Urothelium cell line (cell line): ENCODE measurements at regions not wholly inside any gene's neighbourhood (a gene's known extent, or its start where the extent isn't known, plus 50 kb on each side); places are given as distances from the start of the nearest gene placed in this dataset.
A peak's percentile ranks its signal among the peaks of the same experiment; 100 is the strongest.

Source experiments
- DNase-seq: peaks from one replicate; pipeline ENCODE4 v3.0.0; 2011; ENCODE audit warnings: low spot score, mixed read lengths
- FAIRE-seq: peaks from 2 replicates; lab custom pipeline; 2011; peaks lifted over from hg19 to GRCh38; lab: Jason Lieb, UNC

DNA sequence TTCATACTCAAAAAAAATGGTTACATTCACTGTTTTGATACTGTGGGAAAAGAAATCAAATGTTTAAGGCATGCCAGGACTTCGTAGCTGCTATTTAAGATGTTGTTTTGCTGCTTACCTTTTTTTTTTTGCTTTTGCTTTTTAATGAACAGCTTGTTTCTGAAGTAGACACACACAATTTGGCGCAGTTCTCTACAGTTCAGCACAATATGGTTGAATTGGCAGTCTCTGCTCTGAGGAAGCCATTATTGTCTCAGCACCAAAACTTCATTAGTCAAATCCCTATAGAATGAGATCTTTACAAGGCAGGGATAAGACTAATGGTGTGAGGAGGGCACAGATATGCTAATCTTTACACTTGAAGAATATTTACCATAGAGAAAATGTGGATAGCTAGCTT lies 197.6 kb downstream of the SLITRK5 start:
- FAIRE-seq (no peak), DNase-seq (no peak)

GRCh38 chr13:87872813-87873212 lies 201.6 kb downstream of the SLITRK5 start:
- DNase-seq (no peak), FAIRE-seq (no peak)

GRCh38 chr13:87877477-87877876 lies 206.3 kb downstream of the SLITRK5 start:
- DNase-seq, result no peak
- no peak for FAIRE-seq

DNA sequence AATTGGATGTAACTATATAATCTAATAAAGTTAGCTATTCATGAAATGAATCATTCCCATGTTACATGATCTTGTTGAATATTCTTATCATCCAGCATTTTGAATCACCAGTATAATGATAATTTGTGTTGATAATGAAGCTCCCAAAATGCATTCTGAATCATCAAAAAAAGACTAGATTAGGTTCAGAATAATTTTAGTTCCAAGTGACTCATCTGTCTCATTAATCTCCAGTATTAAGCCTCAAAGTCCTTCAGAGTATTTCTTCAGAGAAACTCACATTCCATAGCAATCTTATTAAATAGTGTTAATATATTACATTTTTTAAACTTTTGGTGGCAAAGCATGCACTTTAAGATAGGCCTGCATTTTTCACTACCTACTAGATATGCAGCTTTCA lies 207.5 kb downstream of the SLITRK5 start:
- no peak for FAIRE-seq

DNA sequence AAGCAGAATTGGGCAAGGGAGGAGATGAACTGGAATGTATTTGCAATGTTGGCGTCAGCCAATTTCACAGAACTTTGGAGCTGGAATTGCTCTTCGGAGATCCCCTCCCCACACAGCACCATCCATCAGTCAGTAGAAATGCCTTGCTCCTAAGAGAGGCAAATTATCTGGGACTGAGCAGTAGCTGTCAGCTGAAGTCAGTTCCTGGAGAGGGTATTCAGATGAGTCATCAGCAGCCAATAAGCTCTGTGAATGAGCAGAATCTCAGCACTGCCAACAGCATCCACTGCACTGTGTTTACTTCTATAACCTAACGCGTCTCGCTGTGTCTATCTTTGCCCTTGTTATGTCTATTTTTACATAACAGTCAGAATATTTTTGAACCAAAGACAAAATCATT lies 213.7 kb downstream of the SLITRK5 start:
- peak; percentile 50 for DNase-seq
- no peak for FAIRE-seq

More for the DNA sequence above, 207.5 kb downstream of the SLITRK5 start:
- no peak for DNase-seq

DNA sequence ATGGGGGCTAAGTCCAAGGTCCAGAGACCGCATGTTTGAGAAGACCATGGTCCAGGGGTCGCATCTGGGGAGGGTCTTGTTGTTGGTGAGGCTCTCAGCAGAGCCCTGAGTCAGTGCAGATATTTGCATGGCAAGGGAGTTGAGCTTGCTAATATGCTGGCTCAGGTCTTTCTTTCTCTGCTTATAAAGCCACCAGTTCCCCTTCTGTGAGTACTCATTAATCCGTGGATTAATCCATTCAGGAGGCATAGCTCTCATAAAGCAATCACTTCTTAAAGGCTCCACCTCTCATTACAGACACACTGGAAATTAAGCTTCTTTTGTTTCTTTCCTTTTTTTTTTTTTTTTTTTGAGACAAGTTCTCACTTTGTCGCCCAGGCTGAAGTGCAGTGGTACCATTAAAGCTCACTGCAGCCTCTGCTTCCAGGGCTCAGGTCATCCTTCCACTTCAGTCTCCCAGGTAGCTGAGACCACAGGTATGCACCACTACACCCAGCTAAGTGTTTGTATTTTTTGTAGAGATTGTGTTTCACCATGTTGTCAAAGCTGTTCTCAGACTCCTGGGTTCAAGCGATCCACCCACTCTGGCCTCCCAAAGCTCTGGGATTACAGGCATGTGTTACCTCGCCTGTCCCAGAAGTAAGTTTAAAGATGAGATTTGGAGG lies 216.4 kb downstream of the SLITRK5 start:
- DNase-seq (no peak), FAIRE-seq (no peak)

- FAIRE-seq (no peak), DNase-seq (no peak)
Measured at GRCh38 chr13:87889254-87889653, 218.1 kb downstream of the SLITRK5 start.

- DNase-seq (no peak), FAIRE-seq (no peak)
Measured at GRCh38 chr13:87893186-87893585, 222.0 kb downstream of the SLITRK5 start.

- DNase-seq (no peak), FAIRE-seq (no peak)
Measured at GRCh38 chr13:87894059-87894458, 222.9 kb downstream of the SLITRK5 start.

GRCh38 chr13:87903553-87903952 lies 232.4 kb downstream of the SLITRK5 start:
- no peak for FAIRE-seq
- DNase-seq, result no peak

DNA sequence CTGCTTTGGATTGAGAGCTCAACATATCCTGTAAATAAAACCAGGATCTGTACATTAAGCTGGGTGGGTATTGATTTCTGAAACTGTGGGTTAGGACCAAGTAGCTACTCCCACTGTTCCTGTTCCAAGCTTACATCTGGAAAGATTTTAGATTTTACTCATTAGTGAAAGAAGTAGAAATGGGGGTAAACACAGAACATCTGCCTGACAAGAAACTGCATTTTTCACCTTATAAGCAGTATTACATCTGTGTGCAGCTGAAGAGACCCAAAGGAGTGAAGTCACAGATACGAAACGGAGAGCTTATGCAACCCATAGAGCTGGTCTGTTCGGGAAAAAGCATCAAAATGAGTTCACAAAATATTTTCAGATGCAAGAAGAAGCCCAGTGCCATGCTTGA lies 235.2 kb downstream of the SLITRK5 start:
- FAIRE-seq (no peak), DNase-seq (no peak)

DNA sequence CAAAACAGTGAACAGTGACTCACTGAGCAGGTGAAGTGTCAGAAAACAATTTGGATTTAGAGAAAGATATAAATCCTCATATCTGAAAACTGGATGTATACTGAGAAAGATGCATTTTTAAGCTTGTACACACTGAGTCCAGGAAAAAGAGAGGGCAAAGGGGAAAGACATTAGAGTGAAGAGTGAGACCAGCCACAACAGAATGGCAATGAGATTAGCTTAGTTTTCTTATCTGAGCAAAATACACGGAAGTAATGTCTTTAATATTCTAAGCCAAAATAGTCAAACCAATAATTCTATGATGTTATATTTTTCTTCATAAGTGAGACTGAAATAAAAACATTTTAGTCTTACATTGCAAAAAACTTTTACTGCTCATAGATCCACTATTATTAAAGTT lies 236.0 kb downstream of the SLITRK5 start:
- no peak for FAIRE-seq
- no peak for DNase-seq

- DNase-seq, result no peak
Measured at GRCh38 chr13:87919956-87920355, 248.8 kb downstream of the SLITRK5 start.

DNA sequence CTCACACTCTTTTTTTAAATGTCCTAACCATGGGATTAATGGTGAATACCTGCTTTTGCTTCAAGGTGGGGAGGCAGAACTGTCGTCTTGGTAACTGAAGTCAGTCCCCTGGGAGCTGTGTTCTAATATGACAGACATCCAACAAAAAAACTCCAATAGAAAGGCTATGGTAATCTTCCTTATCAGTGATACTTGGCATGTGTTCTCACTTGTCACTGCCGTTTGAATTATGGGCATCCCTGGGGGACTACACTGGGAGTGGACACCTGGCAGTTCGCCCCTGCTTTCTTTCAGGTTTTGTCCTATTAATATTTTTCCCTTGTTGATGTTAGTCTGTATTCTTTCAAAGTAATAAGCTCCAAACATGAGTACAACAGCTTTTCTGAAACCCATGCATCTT lies 252.6 kb downstream of the SLITRK5 start:
- no peak for FAIRE-seq
- DNase-seq, result no peak

More at GRCh38 chr13:87919956-87920355, 248.8 kb downstream of the SLITRK5 start:
- no peak for FAIRE-seq

DNA sequence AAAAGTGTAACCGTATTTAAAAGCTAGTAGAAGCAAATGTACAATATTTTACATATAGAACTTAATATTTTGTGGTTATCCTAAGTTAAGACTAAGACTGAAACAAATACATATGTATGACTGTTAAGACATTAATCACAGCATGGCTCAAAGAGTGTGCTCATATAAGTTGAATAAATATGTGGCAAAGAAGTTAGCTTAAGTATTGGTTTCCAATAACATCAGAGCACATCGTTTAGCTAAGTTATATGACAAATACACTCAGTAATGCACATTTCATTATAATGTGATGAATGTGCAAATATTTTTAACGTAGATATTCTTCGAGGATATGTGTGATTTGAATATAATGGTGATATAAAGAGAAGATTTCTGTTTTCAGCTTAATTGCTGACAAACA lies 253.8 kb downstream of the SLITRK5 start:
- DNase-seq (no peak), FAIRE-seq (no peak)

DNA sequence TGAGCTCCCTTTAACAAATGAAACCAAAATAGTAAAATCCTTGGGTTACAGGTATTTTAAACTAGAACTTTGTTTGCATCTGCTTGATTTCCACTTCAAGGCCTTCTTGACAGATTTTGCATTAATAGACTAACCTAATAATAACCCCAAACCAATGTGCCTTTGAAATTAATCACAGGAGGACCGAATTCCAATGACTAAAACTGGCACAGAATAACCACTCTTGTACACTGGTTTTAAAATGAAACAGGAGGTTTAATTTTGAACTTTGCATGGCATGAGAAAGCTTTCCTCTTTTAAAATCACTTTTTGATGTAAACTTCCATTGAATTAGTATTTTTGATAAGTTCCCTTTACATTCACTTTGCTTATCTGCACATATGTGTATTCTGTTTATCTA lies 269.6 kb downstream of the SLITRK5 start:
- FAIRE-seq, result no peak
- DNase-seq, result no peak

DNA sequence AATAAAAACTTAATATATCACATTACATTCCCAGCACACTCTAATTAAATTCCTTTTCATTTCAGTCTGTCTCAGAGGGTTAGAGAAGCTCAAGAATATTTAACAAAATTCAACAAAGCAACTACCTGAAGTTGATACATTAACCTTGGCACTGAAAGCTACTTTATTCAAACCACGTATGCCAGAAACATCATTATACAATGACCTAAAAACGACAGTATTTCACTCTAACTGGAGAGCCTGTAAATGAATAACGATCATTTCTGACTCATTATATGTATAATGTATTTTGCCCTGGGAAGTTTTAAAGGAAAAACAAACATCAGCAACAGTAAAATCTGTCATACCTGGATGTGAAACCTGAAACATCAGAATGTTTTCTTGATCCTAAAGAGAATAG lies 270.1 kb downstream of the SLITRK5 start:
- FAIRE-seq, result no peak

GRCh38 chr13:87942205-87942604 lies 271.0 kb downstream of the SLITRK5 start:
- no peak for FAIRE-seq
- DNase-seq, result no peak

More for the DNA sequence above, 270.1 kb downstream of the SLITRK5 start:
- no peak for DNase-seq

GRCh38 chr13:87944038-87944437 lies 272.9 kb downstream of the SLITRK5 start:
- DNase-seq, result no peak
- FAIRE-seq, result no peak

- DNase-seq (no peak), FAIRE-seq (no peak)
Measured at GRCh38 chr13:87952377-87952776, 281.2 kb downstream of the SLITRK5 start.

GRCh38 chr13:87953381-87953780 lies 282.2 kb downstream of the SLITRK5 start:
- no peak for DNase-seq
- no peak for FAIRE-seq

DNA sequence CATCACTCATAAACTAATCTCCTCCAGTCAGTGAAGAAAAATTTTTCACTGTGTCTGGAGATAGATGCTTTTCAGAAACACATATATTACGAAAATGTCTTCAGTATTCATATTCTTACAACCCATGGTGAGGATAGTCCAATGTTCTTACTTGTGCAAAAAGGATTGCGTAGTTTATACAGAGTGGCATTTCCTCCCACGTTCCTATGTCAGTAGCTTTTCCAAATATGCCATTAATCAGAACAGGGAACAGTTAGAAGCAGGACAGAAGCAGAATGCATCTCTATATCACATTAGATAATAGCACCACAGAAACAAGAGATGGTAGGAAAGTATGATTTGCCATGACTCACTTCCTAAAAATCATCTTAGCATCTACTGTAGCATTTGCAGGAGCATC lies 282.9 kb downstream of the SLITRK5 start:
- no peak for FAIRE-seq
- DNase-seq, result no peak

DNA sequence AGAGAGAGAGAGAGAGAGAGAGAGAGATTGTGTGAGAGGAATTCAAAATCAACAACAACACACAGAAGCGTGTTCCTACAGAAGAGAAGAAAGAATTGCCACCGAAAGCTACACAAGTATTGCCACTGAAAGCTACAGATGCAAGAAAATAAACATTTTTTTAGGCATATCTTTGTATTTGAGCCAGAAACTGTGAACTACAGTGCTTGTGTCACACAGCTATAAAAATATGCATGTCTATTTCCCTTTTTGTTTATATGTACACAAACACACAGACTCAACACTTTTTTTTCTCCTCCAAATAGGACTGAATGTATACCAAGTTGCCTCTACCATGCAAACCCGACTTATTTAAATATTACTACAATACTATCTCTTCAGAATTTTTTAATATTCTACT lies 290.4 kb downstream of the SLITRK5 start:
- DNase-seq, result no peak
- FAIRE-seq, result no peak
